ENCODE measurements at regions not wholly inside any gene's neighbourhood (a gene's known extent, or its start where the extent isn't known, plus 50 kb on each side); places are given as distances from the start of the nearest gene placed in this dataset.

- no peak for TF ChIP-seq CTCF (IDR thresholded peaks at IDR 0.05; ENCODE audit: control insufficient read depth, extremely low read depth, insufficient read depth)
- no peak for DNase-seq (ENCODE audit: low read depth)
- H3K4me3 ChIP-seq (ENCODE audit: low read depth, low read length), result no peak overlapping the region
Measured at GRCh38 chr18:67613731-67614130, 97.2 kb upstream of the DSEL start.

- no peak for DNase-seq (ENCODE audit: low read depth)
- no peak for TF ChIP-seq CTCF (IDR thresholded peaks at IDR 0.05; ENCODE audit: control insufficient read depth, extremely low read depth, insufficient read depth)
- no peak overlapping the region for H3K4me3 ChIP-seq (ENCODE audit: low read depth, low read length)
Measured at GRCh38 chr18:67612281-67612680, 95.8 kb upstream of the DSEL start.

GRCh38 chr18:67608615-67609273 is 92.2 kb upstream of the DSEL start:
- DNase-seq (ENCODE audit: low read depth), result no peak
- TF ChIP-seq CTCF (IDR thresholded peaks at IDR 0.05; ENCODE audit: control insufficient read depth, extremely low read depth, insufficient read depth), result no peak
- no peak overlapping the region for H3K4me3 ChIP-seq (ENCODE audit: low read depth, low read length)

GRCh38 chr18:67608191-67608590 is 91.7 kb upstream of the DSEL start:
- H3K4me3 ChIP-seq (ENCODE audit: low read depth, low read length), result no peak overlapping the region
- no peak for TF ChIP-seq CTCF (IDR thresholded peaks at IDR 0.05; ENCODE audit: control insufficient read depth, extremely low read depth, insufficient read depth)
- no peak for DNase-seq (ENCODE audit: low read depth)

- DNase-seq (ENCODE audit: low read depth), result no peak
- no peak for TF ChIP-seq CTCF (IDR thresholded peaks at IDR 0.05; ENCODE audit: control insufficient read depth, extremely low read depth, insufficient read depth)
- H3K4me3 ChIP-seq (ENCODE audit: low read depth, low read length), result no peak overlapping the region
Measured at GRCh38 chr18:67600181-67601180, 84.0 kb upstream of the DSEL start.

GRCh38 chr18:67599277-67599676 is 82.8 kb upstream of the DSEL start:
- DNase-seq (ENCODE audit: low read depth), result no peak
- H3K4me3 ChIP-seq (ENCODE audit: low read depth, low read length), result no peak overlapping the region
- no peak for TF ChIP-seq CTCF (IDR thresholded peaks at IDR 0.05; ENCODE audit: control insufficient read depth, extremely low read depth, insufficient read depth)
